ENCODE measurements at regions not wholly inside any gene's neighbourhood (a gene's known extent, or its start where the extent isn't known, plus 50 kb on each side); places are given as distances from the start of the nearest gene placed in this dataset.
A peak's percentile ranks its signal among the peaks of the same experiment; 100 is the strongest.

DNA sequence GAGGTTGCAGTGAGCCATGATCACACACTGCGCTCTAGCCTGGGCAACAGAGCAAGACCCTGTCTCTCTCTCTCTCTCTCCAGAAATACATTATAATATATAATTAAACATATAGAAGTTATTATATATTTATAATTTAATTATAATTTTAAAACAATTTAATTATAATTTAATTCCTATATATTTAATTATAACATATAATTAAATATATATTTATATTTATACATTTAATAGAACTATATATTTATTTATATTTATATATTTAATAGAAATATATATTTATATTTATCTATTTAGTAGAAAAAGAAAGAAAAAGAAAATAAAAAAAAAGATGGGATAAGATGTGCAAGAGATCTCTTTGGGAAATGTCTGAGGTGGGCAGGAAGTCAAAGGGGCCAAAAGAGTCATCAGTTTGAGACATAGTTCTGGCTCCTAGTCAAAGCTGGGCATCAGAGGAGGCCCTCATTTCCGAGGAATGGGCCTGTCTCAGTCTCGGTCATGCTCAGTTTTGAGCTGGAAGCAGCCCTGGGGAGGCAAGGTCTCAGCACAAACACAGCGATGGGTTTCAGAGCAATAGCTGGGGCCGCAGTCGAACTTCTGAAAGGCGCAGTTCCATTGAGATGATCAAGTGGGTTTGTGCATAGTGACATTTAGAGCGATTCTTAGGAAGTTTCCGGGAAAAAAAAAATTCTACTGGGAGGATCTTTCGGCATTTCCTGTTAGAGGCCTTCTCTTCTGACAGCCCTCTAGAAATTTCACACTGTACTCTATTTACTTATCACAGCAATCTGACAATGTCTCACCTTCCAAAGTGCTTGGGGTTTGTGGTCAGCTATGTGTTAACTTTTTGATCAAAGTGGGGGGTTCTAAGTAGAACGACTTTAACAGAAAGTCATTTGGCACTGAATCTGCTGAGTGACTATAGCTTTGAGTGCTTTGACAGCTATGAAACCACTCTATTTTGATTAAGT, 58.7 kb upstream of the GZMB start:
- DNase-seq = peak; percentile 29

DNA sequence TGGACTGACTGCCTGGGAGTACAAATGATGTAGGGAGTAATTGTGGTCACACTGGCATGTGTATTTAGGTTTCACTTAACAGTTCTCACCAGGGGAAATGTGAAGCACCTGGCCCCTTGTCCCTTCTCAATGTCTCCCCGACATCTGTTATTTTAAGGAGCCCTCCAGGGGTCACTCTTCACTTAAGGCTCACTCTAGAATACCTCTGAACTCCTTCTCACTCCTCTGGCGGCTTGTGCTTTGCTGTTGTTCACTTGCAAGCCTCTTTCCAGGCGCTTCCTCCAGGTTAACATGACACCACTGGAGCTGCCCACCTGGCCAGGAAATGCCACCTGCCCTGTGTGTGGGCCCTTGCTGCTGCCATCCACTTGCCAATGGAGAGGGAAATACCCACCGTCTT, 56.5 kb upstream of the GZMB start:
- DNase-seq = no peak

DNA sequence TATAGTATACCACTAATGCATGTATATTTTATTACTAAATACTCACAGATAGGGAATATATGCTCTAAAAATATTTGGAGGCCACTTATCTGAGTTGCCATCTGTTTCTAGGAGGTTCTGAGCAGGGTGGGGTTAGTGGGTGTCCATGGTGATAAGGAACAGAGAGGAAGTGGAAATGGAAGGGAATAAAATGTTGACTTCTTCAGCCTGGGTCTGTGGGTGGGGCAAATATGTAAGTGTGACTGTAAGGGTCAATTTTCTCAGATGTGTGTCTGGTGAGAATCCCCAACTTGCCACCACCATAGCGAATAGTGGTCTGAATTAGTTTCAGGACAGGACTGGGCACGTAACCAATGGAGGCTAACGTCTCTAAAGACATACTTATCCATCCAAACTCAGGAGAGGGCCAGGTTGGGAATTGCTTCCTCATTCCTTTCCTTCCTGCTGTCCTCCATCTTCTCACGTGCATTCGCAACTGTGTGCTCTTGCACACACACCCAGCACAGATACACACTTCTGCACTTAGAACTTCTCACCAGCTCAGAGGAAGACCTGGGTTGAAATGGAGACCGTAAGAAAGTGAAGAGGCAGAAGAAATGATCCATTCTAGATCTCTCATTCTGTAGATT, 54.2 kb upstream of the GZMB start:
- no peak for DNase-seq
